Fibroblast of lung (primary cell): ENCODE measurements at regions not wholly inside any gene's neighbourhood (a gene's known extent, or its start where the extent isn't known, plus 50 kb on each side); places are given as distances from the start of the nearest gene placed in this dataset.

Experiments used
- DNase-seq, 2 donors: peaks; one replicate each; pipeline versions ENCODE4 v3.0.0 to v3.0.0-alpha.2; 2010; ENCODE audit warnings: low read depth in 2 of 2
- H2AFZ ChIP-seq: 2 replicates; pipeline ENCODE4 v1.5.1; 2012; ENCODE audit warnings: low read length, control low read depth, inconsistent platforms
- H3K27ac ChIP-seq: 2 replicates; pipeline ENCODE4 v1.5.1; 2011; ENCODE audit warnings: low read length, control low read depth; ENCODE audit not compliant: insufficient read depth
- H3K27me3 ChIP-seq: 2 replicates; pipeline ENCODE4 v1.5.1; 2011; ENCODE audit warnings: mild to moderate bottlenecking, low read length; ENCODE audit not compliant: control insufficient read depth, insufficient read depth
- H3K36me3 ChIP-seq: 2 replicates; pipeline ENCODE4 v1.5.1; 2011; ENCODE audit warnings: low read length; ENCODE audit not compliant: control insufficient read depth, insufficient read depth
- H3K4me1 ChIP-seq: 2 replicates; pipeline ENCODE4 v1.5.1; 2011; ENCODE audit warnings: low read length; ENCODE audit not compliant: control insufficient read depth, insufficient read depth; ENCODE audit errors: extremely low read depth
- H3K4me2 ChIP-seq: 2 replicates; pipeline ENCODE4 v1.5.1; 2011; ENCODE audit warnings: low read length, control low read depth; ENCODE audit not compliant: insufficient read depth; ENCODE audit errors: extremely low read depth
- H3K4me3 ChIP-seq, 4 experiments: fragments of 200-600 bp in 1 of 4; sonication (generic) in 1 of 4; replicated peaks in 1 of 4; 2 replicates each; pipeline ENCODE4 v1.5.1; 2011 to 2016; ENCODE audit warnings: low read length in 4 of 4, low read depth in 3 of 4, mild to moderate bottlenecking in 3 of 4, control low read depth in 2 of 4, inconsistent platforms in 1 of 4, mixed read lengths in 1 of 4; ENCODE audit not compliant: insufficient read depth in 1 of 4; ENCODE audit errors: control extremely low read depth in 1 of 4
- H3K79me2 ChIP-seq: 2 replicates; pipeline ENCODE4 v1.5.1; 2012; ENCODE audit warnings: mild to moderate bottlenecking, low read length, inconsistent platforms; ENCODE audit not compliant: control insufficient read depth, insufficient read depth
- H3K9ac ChIP-seq: 2 replicates; pipeline ENCODE4 v1.5.1; 2011; ENCODE audit warnings: mild to moderate bottlenecking, low read length, control low read depth; ENCODE audit not compliant: insufficient read depth
- H3K9me3 ChIP-seq: 2 replicates; pipeline ENCODE4 v1.5.1; 2012; ENCODE audit warnings: low read depth, low read length; ENCODE audit not compliant: control insufficient read depth, insufficient read depth
- H4K20me1 ChIP-seq: 2 replicates; pipeline ENCODE4 v1.5.1; 2011; ENCODE audit warnings: low read length; ENCODE audit not compliant: control insufficient read depth, insufficient read depth; ENCODE audit errors: extremely low read depth
- CTCF ChIP-seq, 2 donors: IDR thresholded peaks in 1 of 2; conservative IDR thresholded peaks in 1 of 2; 1 replicate in 1 of 2; 2 replicates in 1 of 2; pipeline ENCODE4 v1.5.1; 2011 to 2012; ENCODE audit warnings: low read length in 2 of 2, control low read depth in 1 of 2, inconsistent platforms in 1 of 2, low read depth in 1 of 2, mild to moderate bottlenecking in 1 of 2
- EZH2 ChIP-seq: IDR thresholded peaks from 2 replicates; pipeline ENCODE4 v1.5.1; 2012; ENCODE audit warnings: low read length, control low read depth, mild to moderate bottlenecking; ENCODE audit errors: missing control alignments

DNA sequence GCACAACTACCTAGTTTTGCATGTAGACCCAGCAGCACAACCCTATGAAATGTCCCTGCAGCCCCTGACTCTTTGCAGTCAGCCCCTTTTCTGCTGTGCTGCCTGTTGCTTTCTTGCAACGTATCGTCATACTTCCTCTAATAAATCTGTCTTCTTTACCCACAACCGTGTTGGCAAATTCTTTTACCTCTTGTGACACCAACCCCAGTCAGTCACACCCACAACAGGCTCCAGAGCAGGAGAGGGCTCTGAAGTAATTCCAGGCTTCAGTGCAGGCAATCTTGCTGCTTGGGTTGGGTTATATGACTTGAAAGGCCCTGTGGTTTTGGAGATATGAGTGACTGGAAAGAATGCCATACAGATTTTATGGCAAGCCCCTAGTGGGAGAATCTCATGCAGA, 79.1 kb upstream of the KCNH7 start:
- Histone ChIP-seq H3K27ac (no peak overlapping the region), H3K36me3 (no peaks in the 10 kb centered on the region), H2AFZ (no peak overlapping the region), H3K27me3 (no peaks in the 10 kb centered on the region), H3K4me2 (no peak overlapping the region), H3K9me3 (no peaks in the 10 kb centered on the region), H3K79me2 (no peaks in the 10 kb centered on the region), H3K9ac (no peak overlapping the region), H3K4me1 (no peaks in the 10 kb centered on the region), H4K20me1 (no peaks in the 10 kb centered on the region), H3K4me3 (no peak overlapping the region)
- DNase-seq: no peak
- TF ChIP-seq EZH2: no peak
- TF ChIP-seq CTCF (conservative IDR thresholded peaks at IDR 0.05 in 1 of 2, IDR thresholded peaks at IDR 0.05 in 1 of 2; ENCODE audit: low read depth in 1 of 2, low read length in 2 of 2): no peak

DNA sequence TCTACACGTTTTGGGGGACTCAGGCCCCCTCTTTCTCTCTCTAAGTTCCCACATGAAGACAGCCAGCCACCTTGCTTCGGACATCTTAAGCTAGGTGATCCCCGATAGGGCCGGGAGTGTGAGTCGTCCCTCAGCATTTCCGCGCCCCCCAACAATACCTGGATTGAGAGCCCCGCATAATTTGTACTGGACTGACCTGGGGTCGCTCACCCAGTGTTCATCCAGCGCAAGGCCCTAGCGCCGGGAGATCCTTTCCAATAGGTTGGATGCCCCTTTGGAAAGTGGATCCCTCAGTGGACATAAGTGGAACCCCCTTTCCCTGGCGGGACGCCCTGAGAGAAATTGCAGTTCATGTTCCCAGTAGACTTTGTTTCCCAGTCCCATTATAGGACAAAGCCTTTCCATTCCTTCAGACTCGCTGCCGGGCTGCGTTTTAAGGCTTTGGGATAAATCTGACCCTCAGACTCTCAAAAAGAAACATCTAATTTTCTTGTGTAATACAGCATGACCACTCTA, 77.8 kb upstream of the KCNH7 start:
- Histone ChIP-seq H3K27ac (no peak overlapping the region), H3K79me2 (no peaks in the 10 kb centered on the region), H3K27me3 (no peaks in the 10 kb centered on the region), H3K36me3 (no peaks in the 10 kb centered on the region), H2AFZ (no peak overlapping the region), H3K4me2 (no peak overlapping the region), H3K9ac (no peak overlapping the region), H4K20me1 (no peaks in the 10 kb centered on the region), H3K4me1 (no peaks in the 10 kb centered on the region), H3K4me3 (no peak overlapping the region), H3K9me3 (no peaks in the 10 kb centered on the region)
- TF ChIP-seq EZH2: no peak
- no peak for DNase-seq

GRCh38 chr2:162915858-162916257, 77.3 kb upstream of the KCNH7 start:
- H2AFZ ChIP-seq: no peak overlapping the region
- TF ChIP-seq CTCF (conservative IDR thresholded peaks at IDR 0.05 in 1 of 2, IDR thresholded peaks at IDR 0.05 in 1 of 2; ENCODE audit: low read depth in 1 of 2, low read length in 2 of 2) (no peak), EZH2 (no peak)

More at GRCh38 chr2:162915858-162916257, 77.3 kb upstream of the KCNH7 start:
- Histone ChIP-seq H3K27me3 (no peaks in the 10 kb centered on the region), H3K79me2 (no peaks in the 10 kb centered on the region), H3K9ac (no peak overlapping the region), H3K27ac (no peak overlapping the region), H4K20me1 (no peaks in the 10 kb centered on the region), H3K36me3 (no peaks in the 10 kb centered on the region), H3K4me1 (no peaks in the 10 kb centered on the region), H3K4me3 (no peak overlapping the region), H3K9me3 (no peaks in the 10 kb centered on the region), H3K4me2 (no peak overlapping the region)
- DNase-seq: no peak
